PC-3 (cell line): ENCODE measurements at regions not wholly inside any gene's neighbourhood (a gene's known extent, or its start where the extent isn't known, plus 50 kb on each side); places are given as distances from the start of the nearest gene placed in this dataset.

Source experiments
- ATAC-seq: fragments of 200-7000 bp; cut with Tn5 transposase; 2 replicates; pipeline ENCODE4 v1.9.1; 2020; ENCODE audit warnings: mild to moderate bottlenecking, moderate library complexity
- BruUV-seq: library from RNA; stranded (reverse); fragments of 400-500 nt; replicated peaks from 2 replicates; lab custom pipeline; 2021; lab: Mats Ljungman, UMichigan
- CTCF ChIA-PET: fragments of 300-600 bp; sonication (Branson Sonifier 250); formaldehyde crosslinking; loops from one replicate; lab custom pipeline; 2022; ENCODE audit warnings: antibody characterized with exemption; lab: Charles Lee
- POLR2A ChIA-PET: fragments of 300-600 bp; sonication (Branson Sonifier 250); formaldehyde crosslinking; loops from one replicate; lab custom pipeline; 2022; ENCODE audit warnings: antibody characterized with exemption; ENCODE audit not compliant: unreplicated experiment; lab: Charles Lee
- DNase-seq: peaks from one replicate; pipeline ENCODE4 v3.0.0-alpha.2; 2015
- H2AFZ ChIP-seq: fragments of 300-600 bp; sonication (generic); 2 replicates; pipeline ENCODE4 v1.6.0; 2016; ENCODE audit warnings: antibody characterized with exemption, low read length
- H3F3A ChIP-seq: fragments of 300-600 bp; sonication (generic); one replicate; pipeline ENCODE4 v1.6.0; 2017; ENCODE audit warnings: antibody characterized with exemption, low read length, control low read depth, mild to moderate bottlenecking; ENCODE audit not compliant: unreplicated experiment
- H3K27ac ChIP-seq: fragments of 300-600 bp; sonication (generic); 2 replicates; pipeline ENCODE4 v1.5.1; 2016; ENCODE audit warnings: mild to moderate bottlenecking, low read length
- H3K27me3 ChIP-seq: fragments of 300-600 bp; sonication (generic); 2 replicates; pipeline ENCODE4 v1.6.1; 2016; ENCODE audit warnings: low read length, mixed read lengths
- H3K36me3 ChIP-seq: fragments of 300-600 bp; sonication (generic); 2 replicates; pipeline ENCODE4 v1.6.1; 2016; ENCODE audit warnings: low read depth, mixed run types, low read length, mixed read lengths
- H3K4me1 ChIP-seq: fragments of 300-600 bp; sonication (generic); 2 replicates; pipeline ENCODE4 v1.5.1; 2016; ENCODE audit warnings: low read length; ENCODE audit not compliant: insufficient read depth
- H3K4me2 ChIP-seq: fragments of 300-600 bp; sonication (generic); 2 replicates; pipeline ENCODE4 v1.6.0; 2016; ENCODE audit warnings: low read length
- H3K4me3 ChIP-seq: fragments of 300-600 bp; sonication (generic); 2 replicates; pipeline ENCODE4 v1.5.1; 2016; ENCODE audit warnings: mild to moderate bottlenecking, low read length, mixed read lengths
- H3K79me2 ChIP-seq: fragments of 300-600 bp; sonication (generic); 2 replicates; pipeline ENCODE4 v1.6.1; 2017; ENCODE audit warnings: low read length, mixed read lengths
- H3K9ac ChIP-seq: fragments of 300-600 bp; sonication (generic); 2 replicates; pipeline ENCODE4 v1.6.0; 2016; ENCODE audit warnings: mild to moderate bottlenecking, low read length
- H3K9me2 ChIP-seq: fragments of 300-600 bp; sonication (generic); replicated peaks from 2 replicates; pipeline ENCODE4 v1.6.1; 2016; ENCODE audit warnings: mixed run types, low read length, mixed read lengths
- H3K9me3 ChIP-seq: fragments of 300-600 bp; sonication (generic); 2 replicates; pipeline ENCODE4 v1.6.1; 2016; ENCODE audit warnings: low read length, mixed read lengths
- H4K20me1 ChIP-seq: fragments of 300-600 bp; sonication (generic); 2 replicates; pipeline ENCODE4 v1.6.1; 2016; ENCODE audit warnings: low read length, mixed read lengths
- EZH2 ChIP-seq: fragments of 300-600 bp; sonication (generic); IDR thresholded peaks from one replicate; pipeline ENCODE4 v1.6.1; 2017; ENCODE audit warnings: antibody characterized with exemption, mild to moderate bottlenecking, low read length; ENCODE audit not compliant: unreplicated experiment
- EZH2phosphoT487 ChIP-seq: fragments of 300-600 bp; sonication (generic); IDR thresholded peaks from 2 replicates; pipeline ENCODE4 v1.6.1; 2018; ENCODE audit warnings: mild to moderate bottlenecking, antibody characterized with exemption, low read length, borderline replicate concordance
- intact Hi-C: fragments of 100-400 bp; cut with micrococcal nuclease; formaldehyde crosslinking; loops from 2 replicates; pipeline ENCODE4 v1.9.0; 2023
- TF ChIP-seq, protein P1 (sequence below): fragments of 300-600 bp; sonication (generic); conservative IDR thresholded peaks from 2 replicates; pipeline ENCODE4 v1.5.1; 2017; ENCODE audit warnings: antibody characterized with exemption, low read depth, mild to moderate bottlenecking, low read length

DNA sequence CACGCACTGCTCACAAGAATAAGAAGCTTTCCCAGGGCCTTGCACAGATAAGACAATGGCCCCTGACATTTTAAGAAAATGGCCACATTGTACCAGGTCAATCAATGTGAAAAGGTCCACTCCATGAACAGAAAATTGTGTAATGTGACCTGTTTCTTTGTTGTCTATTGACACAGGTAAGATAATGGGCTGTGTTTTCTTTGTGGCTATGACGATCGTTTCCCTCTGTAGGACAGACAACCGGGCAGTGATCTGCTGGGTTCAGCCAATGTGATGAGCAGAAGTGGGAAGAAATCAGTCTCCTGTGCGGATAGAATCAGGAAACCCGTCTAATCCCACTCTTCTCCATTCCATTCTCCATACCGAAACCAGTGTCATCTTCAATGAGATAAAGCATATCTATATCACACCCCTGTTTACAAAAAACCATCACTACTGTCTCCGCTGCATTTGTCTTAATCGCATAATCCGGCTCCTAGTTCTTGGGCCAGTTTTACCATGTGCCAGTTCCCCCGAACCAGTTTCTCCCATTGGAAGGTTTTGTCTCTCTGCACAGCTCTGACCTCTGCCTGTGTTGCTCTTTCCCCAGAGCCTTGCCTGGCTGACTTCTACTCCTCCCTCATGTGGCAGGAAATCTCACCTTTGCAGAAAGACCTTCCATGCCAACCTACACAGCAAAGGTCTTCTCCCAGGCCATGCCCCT is 66.9 kb upstream of the ATF7IP2 start:
- Histone ChIP-seq H3K9ac (no peak overlapping the region), H3K36me3 (no peaks in the 10 kb centered on the region), H3K27me3 (no peaks in the 10 kb centered on the region), H3K27ac (no peak overlapping the region), H3K79me2 (no peaks in the 10 kb centered on the region), H4K20me1 (no peaks in the 10 kb centered on the region), H3K9me3 (no peaks in the 10 kb centered on the region), H3K4me1 (no peaks in the 10 kb centered on the region), H3K9me2 (no peaks in the 10 kb centered on the region), H3K4me2 (no peak overlapping the region), H3K4me3 (no peak overlapping the region), H3F3A (no peaks in the 10 kb centered on the region), H2AFZ (no peak overlapping the region)
- POLR2A ChIA-PET, result no interaction called here
- intact Hi-C loops, result loop anchor here (5.0 kb wide), 1 partner anchor 418 kb away; no protein-coding TSS in a partner anchor
- no peak for ATAC-seq
- CTCF ChIA-PET, result no interaction called here
- DNase-seq, result no peak
- TF ChIP-seq EZH2phosphoT487 (no peak), EZH2 (no peak)
- TF ChIP-seq, protein P1, sequence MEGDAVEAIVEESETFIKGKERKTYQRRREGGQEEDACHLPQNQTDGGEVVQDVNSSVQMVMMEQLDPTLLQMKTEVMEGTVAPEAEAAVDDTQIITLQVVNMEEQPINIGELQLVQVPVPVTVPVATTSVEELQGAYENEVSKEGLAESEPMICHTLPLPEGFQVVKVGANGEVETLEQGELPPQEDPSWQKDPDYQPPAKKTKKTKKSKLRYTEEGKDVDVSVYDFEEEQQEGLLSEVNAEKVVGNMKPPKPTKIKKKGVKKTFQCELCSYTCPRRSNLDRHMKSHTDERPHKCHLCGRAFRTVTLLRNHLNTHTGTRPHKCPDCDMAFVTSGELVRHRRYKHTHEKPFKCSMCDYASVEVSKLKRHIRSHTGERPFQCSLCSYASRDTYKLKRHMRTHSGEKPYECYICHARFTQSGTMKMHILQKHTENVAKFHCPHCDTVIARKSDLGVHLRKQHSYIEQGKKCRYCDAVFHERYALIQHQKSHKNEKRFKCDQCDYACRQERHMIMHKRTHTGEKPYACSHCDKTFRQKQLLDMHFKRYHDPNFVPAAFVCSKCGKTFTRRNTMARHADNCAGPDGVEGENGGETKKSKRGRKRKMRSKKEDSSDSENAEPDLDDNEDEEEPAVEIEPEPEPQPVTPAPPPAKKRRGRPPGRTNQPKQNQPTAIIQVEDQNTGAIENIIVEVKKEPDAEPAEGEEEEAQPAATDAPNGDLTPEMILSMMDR, result no peak
- BruUV-seq, result no TSS peak

DNA sequence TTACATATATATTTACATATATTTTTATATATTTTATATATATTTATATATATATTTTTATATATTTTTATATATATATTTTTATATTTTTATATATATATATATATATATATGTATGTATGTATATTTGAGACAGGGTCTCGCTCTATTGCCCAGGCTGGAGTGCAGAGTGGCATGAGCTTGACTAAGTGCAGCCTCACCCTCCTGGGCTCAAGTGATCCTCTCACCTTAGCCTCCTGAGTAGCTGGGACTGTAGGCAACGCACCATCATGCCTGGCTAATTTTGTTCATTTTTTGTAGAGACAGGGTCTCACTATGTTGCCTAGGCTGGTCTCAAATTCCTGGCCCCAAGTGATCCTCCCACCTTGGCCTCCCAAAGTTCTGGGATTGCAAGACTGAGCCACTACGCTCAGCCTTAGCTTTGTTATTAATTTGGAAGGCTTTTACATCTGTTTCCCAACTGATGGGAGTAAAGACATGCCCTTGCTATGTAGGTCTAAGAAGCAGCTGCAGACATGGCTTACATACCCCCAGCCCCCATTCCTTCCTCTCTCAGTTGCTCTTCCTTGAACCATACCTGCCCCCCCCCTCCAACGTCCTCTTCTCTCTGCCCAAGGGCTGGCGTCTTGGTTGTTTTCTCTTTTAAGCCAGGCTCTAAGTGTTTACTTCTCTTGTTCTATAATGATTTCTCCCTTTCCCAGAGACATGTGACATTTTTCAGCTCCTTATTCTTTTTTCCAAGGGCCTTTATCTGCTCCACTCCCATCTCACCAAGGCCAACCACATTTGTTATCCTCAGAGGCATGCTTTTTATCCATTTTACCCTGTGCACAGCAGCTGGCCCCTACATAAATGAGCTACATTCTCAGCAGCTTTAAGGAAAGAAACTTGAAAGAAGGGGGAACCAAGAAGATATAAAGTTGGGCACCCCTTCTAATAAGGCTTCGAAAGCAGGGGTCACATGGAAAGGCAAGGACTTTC is 64.2 kb upstream of the ATF7IP2 start:
- ChIA-PET POLR2A (no interaction called here), CTCF (interaction anchor here (0.7 kb wide), 1 partner anchor 237 kb away, joined by 3 read pairs; no protein-coding TSS in a partner anchor)
- DNase-seq (no peak), ATAC-seq (no peak)
- Histone ChIP-seq H3K27me3 (no peaks in the 10 kb centered on the region), H3K9me3 (no peaks in the 10 kb centered on the region), H3K9me2 (no peaks in the 10 kb centered on the region), H3K36me3 (no peaks in the 10 kb centered on the region), H3K4me3 (no peak overlapping the region), H3K27ac (no peak overlapping the region), H4K20me1 (no peaks in the 10 kb centered on the region), H3K4me2 (no peak overlapping the region), H2AFZ (no peak overlapping the region), H3K9ac (no peak overlapping the region), H3K79me2 (no peaks in the 10 kb centered on the region), H3F3A (no peaks in the 10 kb centered on the region), H3K4me1 (no peaks in the 10 kb centered on the region)
- no TSS peak for BruUV-seq
- intact Hi-C loops, result no loop called here
- TF ChIP-seq EZH2 (no peak), EZH2phosphoT487 (no peak)
- TF ChIP-seq, protein P1, result no peak
